ENCODE measurements at regions not wholly inside any gene's neighbourhood (a gene's known extent, or its start where the extent isn't known, plus 50 kb on each side); places are given as distances from the start of the nearest gene placed in this dataset.

DNA sequence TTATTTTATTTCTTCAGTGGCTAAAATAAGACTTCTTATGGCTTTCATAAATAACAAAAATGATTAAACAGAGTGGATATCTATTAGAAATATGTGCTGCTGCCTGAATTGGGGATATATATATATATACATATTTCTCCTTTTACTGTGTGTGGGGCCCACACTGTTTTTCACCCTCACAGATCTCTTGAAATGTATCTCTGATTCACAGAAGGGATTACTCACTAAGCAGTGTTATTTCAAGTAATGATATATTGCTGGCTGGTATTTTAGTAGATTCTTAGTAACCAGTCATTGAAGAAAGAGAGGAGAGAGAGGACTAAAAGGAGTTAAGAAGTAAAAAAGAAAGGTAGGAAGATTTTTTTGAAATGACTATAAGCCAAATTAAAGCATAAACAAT, 308.6 kb upstream of the NRP1 start:
- H3K27ac Mint-ChIP-seq: no peak overlapping the region
- H3K27me3 Mint-ChIP-seq (ENCODE audit: low read depth in 3 of 3): peaks cover 0 to 3% (median 0%) of the 10 kb centered on the region in 3 donors
- Histone ChIP-seq H3K79me2 (ENCODE audit: insufficient read depth, low read length) (no peaks in the 10 kb centered on the region), H3K4me1 (ENCODE audit: control insufficient read depth in 1 of 2, insufficient read depth in 2 of 2, low read length in 2 of 2) (peaks cover 9 to 12% of the 10 kb centered on the region in 2 donors), H3K36me3 (replicated peaks in 1 of 2; ENCODE audit: control insufficient read depth in 1 of 2, insufficient read depth in 2 of 2, low read length in 2 of 2) (no peaks in the 10 kb centered on the region), H3K9ac (ENCODE audit: insufficient read depth, low read length, poor library complexity, severe bottlenecking) (no peak overlapping the region), H4K20me1 (ENCODE audit: insufficient read depth, low read length) (no peaks in the 10 kb centered on the region), H3K27me3 (ENCODE audit: control insufficient read depth in 2 of 2, insufficient read depth in 2 of 2, low read length in 2 of 2) (no peaks in the 10 kb centered on the region), H2AFZ (ENCODE audit: insufficient read depth, low read depth, low read length, poor library complexity, severe bottlenecking) (no peak overlapping the region), H3K9me3 (replicated peaks in 1 of 2; ENCODE audit: control insufficient read depth in 1 of 2, insufficient read depth in 1 of 2, low read length in 2 of 2) (peaks cover 0 to 3% of the 10 kb centered on the region in 2 donors), H3K27ac (ENCODE audit: low read depth in 1 of 2, low read length in 2 of 2) (no peak overlapping the region), H3K4me3 (replicated peaks in 1 of 3; ENCODE audit: low read depth in 2 of 3, low read length in 3 of 3) (no peak overlapping the region), H3K4me2 (replicated peaks; ENCODE audit: extremely low read depth, low read length, poor library complexity, severe bottlenecking) (no peak overlapping the region)
- no peak overlapping the region for H3K4me3 Mint-ChIP-seq
- peaks cover 7% of the 10 kb centered on the region for H3K4me1 Mint-ChIP-seq
- DNase-seq: no peak
- H3K9me3 Mint-ChIP-seq: peaks cover 4 to 13% (median 8%) of the 10 kb centered on the region in 7 donors
- no peaks in the 10 kb centered on the region for H3K36me3 Mint-ChIP-seq
- TF ChIP-seq, protein P1, sequence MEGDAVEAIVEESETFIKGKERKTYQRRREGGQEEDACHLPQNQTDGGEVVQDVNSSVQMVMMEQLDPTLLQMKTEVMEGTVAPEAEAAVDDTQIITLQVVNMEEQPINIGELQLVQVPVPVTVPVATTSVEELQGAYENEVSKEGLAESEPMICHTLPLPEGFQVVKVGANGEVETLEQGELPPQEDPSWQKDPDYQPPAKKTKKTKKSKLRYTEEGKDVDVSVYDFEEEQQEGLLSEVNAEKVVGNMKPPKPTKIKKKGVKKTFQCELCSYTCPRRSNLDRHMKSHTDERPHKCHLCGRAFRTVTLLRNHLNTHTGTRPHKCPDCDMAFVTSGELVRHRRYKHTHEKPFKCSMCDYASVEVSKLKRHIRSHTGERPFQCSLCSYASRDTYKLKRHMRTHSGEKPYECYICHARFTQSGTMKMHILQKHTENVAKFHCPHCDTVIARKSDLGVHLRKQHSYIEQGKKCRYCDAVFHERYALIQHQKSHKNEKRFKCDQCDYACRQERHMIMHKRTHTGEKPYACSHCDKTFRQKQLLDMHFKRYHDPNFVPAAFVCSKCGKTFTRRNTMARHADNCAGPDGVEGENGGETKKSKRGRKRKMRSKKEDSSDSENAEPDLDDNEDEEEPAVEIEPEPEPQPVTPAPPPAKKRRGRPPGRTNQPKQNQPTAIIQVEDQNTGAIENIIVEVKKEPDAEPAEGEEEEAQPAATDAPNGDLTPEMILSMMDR (IDR thresholded peaks at IDR 0.05): no peak
- intact Hi-C loops (cut with micrococcal nuclease): no loop called here

DNA sequence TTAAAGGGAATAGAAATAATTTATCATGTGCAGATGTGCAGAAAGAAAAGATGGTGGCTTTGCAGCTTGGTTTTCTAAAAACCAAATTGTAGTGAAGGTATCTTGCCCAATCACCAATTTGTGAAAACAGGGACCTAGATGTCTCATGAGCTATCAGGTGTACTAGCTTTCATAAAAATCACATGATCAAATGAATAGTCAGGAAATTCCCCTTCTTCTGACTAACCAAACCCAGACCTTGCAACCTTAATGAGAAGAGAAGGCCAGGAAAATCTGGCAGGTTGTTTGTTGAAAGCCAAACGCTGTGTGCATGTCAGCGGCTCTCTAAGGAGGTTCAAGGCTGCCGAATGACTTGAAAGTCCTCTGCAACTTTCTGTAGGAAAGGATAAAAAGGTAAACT, 304.4 kb upstream of the NRP1 start:
- Histone ChIP-seq H3K4me1 (ENCODE audit: control insufficient read depth in 1 of 2, insufficient read depth in 2 of 2, low read length in 2 of 2) (no peaks in the 10 kb centered on the region), H3K9me3 (replicated peaks in 1 of 2; ENCODE audit: control insufficient read depth in 1 of 2, insufficient read depth in 1 of 2, low read length in 2 of 2) (peaks cover 0 to 6% of the 10 kb centered on the region in 2 donors), H3K4me2 (replicated peaks; ENCODE audit: extremely low read depth, low read length, poor library complexity, severe bottlenecking) (no peak overlapping the region), H3K27me3 (ENCODE audit: control insufficient read depth in 2 of 2, insufficient read depth in 2 of 2, low read length in 2 of 2) (no peaks in the 10 kb centered on the region), H4K20me1 (ENCODE audit: insufficient read depth, low read length) (no peaks in the 10 kb centered on the region), H3K36me3 (replicated peaks in 1 of 2; ENCODE audit: control insufficient read depth in 1 of 2, insufficient read depth in 2 of 2, low read length in 2 of 2) (no peaks in the 10 kb centered on the region), H2AFZ (ENCODE audit: insufficient read depth, low read depth, low read length, poor library complexity, severe bottlenecking) (no peak overlapping the region), H3K79me2 (ENCODE audit: insufficient read depth, low read length) (no peaks in the 10 kb centered on the region), H3K27ac (ENCODE audit: low read depth in 1 of 2, low read length in 2 of 2) (no peak overlapping the region), H3K9ac (ENCODE audit: insufficient read depth, low read length, poor library complexity, severe bottlenecking) (no peak overlapping the region), H3K4me3 (replicated peaks in 1 of 3; ENCODE audit: low read depth in 2 of 3, low read length in 3 of 3) (no peak overlapping the region)
- intact Hi-C loops (cut with micrococcal nuclease): no loop called here
- Mint-ChIP-seq H3K27ac (no peak overlapping the region), H3K9me3 (peaks cover 3 to 21% (median 7%) of the 10 kb centered on the region in 7 donors), H3K27me3 (ENCODE audit: low read depth in 3 of 3) (peaks cover 0 to 7% (median 2%) of the 10 kb centered on the region in 3 donors), H3K4me3 (no peak overlapping the region), H3K4me1 (no peaks in the 10 kb centered on the region), H3K36me3 (no peaks in the 10 kb centered on the region)
- DNase-seq: no peak
- 100% methylated on average over 3 of the region's 3 CpGs for WGBS (ENCODE audit: insufficient coverage)
- TF ChIP-seq, protein P1 (IDR thresholded peaks at IDR 0.05): no peak

Data from CD14-positive monocyte (primary cell).